GM18868 (cell line): ENCODE measurements at regions not wholly inside any gene's neighbourhood (a gene's known extent, or its start where the extent isn't known, plus 50 kb on each side); places are given as distances from the start of the nearest gene placed in this dataset.
"Not testable (repeated sequence)": the region's sequence is repeated elsewhere in the genome, so short reads cannot be mapped to it uniquely, and the experiment has no call there.

ENCODE experiments used
- ATAC-seq: cut with Tn5 transposase; IDR thresholded peaks from one replicate; pipeline ENCODE4 v1.9.1; 2021; ENCODE audit warnings: mild to moderate bottlenecking, moderate library complexity; ENCODE audit not compliant: unreplicated experiment

DNA sequence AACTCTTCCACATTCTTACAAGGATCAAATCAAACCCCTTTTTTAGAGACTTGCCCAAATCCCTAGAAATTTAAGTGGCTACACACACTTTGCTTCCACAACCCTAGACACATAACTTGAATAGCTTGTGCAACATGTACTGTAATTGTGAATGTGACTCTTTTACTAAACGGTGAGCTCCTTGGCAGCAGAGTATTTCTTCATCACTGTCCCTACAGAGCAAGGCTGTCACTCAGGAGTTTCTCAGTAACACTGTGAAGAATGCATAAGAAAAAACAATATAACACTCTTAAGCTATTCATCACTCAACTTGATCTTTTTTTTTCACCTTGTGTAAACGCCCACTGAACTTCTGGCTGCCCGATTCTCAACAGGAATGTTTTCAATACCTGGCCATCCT is 53.8 kb upstream of the ADAMTS18 start:
- ATAC-seq: no peak

DNA sequence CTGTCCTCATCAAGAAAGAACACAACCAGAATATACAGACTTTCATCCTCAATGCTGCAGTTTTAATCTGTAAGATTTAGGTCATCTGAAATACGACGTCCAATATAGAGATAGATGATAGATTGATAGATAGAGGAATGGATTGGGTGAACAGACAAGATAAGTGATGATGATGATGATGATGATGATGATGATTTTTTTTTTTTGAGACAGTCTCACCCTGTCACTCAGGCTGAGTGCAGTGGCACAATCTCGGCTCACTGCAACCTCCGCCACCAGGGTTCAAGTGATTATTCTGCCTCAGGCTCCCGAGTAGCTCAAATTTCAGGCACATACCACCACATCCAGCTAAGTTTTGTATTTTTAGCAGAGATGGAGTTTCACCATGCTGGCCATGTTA is 56.3 kb upstream of the ADAMTS18 start:
- no peak for ATAC-seq

DNA sequence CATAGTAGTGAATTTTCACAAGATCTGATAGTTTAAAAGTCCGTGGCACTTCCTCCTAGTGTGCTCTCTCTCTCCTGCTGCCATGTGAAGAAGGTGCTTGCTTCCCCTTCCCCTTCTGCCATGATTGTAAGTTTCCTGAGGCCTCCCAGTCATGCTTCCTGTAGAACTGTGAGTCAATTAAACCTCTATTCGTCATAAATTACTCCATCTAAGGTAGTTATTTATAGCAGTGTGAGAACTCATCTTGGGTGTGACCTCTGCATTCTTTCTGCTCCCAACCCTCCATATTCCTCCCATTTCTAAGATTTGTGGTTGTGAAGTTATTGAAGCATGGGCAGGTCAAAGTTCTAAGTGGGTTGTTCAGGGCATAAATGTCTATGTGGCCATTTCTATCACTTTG is 62.1 kb upstream of the ADAMTS18 start:
- ATAC-seq: no peak

DNA sequence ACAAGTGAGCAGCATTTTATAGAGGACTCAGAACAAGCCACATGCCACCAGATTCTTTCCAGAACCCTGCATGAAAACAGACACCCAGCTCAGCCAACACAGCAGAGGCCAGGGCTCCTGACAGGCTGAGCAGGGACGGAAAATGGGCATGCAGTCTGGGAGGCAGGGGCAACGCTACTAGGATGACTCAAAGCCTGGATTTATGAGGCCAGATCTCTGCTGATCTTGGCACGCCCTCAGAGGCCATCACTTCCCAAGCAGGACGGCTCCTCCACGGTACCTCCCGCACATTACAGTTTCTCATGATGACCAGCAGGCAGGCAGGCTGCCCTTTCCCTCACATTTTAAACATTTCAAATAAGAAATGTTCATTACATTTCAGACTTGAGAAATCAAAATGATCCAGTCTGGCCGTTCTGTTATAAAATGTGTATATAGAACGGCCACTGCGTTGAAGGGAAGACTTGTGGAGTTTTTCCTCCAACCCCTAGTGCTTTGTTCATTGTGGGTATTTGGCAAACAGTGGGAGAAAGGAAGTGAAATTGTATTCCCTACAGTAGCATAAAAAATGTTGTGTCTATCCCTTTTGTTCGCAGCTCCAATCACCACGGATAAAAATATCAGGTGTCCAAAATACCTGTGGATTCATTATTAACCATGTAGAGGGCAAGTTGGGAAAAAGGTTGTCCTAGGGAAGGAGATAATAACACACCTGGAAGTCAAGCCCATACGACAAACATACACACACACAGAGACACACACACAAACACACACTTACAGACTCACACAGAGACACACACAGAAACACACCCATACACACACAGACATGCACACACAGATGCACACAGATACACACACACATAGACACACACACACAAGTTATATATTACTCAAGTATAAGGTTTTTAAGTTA is 64.8 kb upstream of the ADAMTS18 start:
- ATAC-seq: no peak

DNA sequence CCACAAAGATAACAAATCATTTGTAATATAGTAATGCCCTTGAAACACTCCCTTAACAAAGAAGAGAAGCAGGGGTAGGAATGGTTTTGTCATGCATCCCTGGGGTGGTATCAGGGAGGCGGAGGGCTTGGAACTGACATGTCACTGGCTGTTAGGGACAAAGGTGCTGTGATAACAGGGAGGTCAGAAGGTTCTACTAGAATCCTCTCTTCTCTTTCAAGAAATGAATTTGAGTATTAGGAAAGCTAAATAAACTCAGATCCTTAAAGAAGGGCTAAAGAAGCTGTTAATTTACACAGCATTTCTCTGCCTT is 65.4 kb upstream of the ADAMTS18 start:
- ATAC-seq: no peak

DNA sequence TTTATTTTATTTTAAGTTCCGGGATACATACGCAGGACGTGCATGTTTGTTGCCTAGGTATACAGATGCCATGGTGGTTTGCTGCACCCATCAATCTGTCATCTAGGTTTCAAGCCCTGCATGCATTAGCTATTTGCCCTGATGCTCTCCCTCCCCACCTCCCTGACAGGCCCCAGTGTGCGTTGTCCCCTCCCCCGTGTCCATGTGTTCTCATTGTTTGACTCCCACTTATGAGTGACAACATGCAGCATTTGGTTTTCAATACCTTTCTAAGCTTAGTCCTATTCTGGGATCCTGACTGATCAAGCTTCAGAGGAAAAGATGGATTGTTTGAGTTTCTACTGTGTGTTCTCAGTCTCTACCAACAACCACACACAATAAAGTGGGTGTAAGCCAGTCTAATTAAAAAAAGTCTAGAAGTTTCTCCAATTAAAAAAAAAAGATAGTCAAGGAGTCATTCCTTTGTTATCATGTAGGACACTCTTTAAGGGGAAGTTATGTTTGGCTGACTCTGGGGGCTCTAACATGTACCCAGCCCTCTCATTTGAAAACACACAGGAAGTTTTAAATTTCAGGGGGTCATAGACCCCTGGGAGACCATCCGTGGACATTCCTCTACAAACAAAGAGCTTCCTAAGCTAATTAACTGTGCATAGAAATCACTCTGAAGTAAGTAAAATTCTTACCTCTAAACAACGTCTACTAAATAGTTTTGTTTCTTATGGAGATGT is 66.3 kb upstream of the ADAMTS18 start:
- ATAC-seq: no peak

DNA sequence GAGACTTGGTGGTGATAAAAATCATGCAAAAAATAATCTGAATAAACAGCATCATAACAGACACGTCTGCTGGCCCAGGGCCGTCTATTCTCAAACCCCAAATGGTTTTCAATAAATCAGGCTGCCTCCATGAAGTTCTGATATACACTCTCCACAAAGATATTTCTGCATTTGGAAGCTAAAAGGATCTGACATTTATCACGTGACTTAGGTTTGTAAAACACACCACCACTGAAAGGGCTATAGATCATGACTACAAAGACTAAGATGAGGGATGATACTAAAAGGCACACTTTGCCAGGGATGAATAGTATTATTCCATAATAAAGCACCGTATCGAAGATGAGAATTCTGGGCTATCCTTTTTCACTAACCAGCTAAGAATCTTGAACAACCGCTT is 67.6 kb upstream of the ADAMTS18 start:
- no peak for ATAC-seq

DNA sequence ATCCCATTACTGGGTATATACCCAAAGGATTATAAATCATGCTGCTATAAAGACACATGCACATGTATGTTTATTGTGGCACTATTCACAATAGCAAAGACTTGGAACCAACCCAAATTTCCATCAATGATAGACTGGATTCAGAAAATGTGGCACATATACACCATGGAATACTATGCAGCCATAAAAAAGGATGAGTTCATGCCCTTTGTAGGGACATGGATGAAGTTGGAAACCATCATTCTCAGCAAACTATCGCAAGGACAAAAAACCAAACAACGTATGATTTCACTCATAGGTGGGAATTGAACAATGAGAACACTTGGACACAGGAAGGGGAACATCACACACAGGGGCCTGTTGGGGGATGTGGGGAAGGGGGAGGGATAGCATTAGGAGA is 71.7 kb upstream of the ADAMTS18 start:
- not testable (repeated sequence) for ATAC-seq

DNA sequence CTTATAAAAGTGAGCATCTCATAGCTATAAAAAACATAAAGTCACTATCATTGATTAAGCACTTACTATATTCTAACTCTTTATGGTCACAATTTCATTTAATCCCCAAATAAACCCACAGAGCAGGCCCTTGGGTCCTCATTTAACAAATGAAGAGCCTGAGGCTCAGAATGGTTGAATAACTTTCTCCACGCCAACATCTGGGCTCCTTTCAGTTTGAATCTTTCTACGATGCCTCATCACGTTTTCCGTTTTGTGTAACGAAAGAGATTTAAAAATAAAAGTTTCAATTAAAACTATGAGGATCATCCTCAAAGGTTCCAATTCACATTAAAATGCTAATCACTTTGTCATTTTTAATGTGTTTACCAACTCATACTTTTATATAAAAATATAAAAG is 74.2 kb upstream of the ADAMTS18 start:
- ATAC-seq: no peak

DNA sequence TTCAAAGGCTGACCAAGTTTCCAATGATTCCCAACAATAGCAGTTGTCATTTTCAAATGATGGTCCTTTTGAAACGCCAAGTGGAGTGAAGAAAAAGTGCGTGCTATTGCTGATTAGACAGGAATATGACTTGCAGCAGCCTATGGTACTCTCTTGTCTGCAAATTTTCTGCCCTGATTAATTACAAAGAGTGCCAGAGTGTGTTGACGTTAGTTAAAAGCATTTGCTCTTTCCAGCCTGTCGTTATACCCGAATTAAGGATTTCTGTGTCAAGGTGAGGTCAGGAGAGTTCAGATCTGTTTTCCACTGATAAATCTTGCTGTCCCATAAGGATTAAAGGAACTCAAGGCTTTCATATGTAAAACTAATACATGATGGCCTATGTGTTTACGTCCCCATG is 75.0 kb upstream of the ADAMTS18 start:
- no peak for ATAC-seq

DNA sequence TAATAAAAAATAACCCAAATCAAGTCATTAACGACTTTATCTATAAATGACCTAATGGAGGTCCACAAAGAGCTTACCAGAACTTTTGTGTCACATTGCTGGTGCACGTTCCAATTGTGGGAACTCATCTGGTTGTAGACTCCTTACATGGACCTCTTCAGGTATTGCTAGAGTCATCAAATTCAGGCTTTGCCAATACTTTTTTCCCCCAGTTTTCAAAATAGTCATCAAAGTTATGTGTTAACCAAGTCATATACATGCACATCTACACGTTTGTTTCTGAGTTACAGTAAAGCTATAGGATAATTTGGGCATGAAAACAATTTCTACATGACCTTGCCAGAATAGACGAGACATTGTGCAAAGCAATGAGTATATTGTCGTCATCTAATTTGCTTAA is 76.2 kb upstream of the ADAMTS18 start:
- ATAC-seq: no peak

DNA sequence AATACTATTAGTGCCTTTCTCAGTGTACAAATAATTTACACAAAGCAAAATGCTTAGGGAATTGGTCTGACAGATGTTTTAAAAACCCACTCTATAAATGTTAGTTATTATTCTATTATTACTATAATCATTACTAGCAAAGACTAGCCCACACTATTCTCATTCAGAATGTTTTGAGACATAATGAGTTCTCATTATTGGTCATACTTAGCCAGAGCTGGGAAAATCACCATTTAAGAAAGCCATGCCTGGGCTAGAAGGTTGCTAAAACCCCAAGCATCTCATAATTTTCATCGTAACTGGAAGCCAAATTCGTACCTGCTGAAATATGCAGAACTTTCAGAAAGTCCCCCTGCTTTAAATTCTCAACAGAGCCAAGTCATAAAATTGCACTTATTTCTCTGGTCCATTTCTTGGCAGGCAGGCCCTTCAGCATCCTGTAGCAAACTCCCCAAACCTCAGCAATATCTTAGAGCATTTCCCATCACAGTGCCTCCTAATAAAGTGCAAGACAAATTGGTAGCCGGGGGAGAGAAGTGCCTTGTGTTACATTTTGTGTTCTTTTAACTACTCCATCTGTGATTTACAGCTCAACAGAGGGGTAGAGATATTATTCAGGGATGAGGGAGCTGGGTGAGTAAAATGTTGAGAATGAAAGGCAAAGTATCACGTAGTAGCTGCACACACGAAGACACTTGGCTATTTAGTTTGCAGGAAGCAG is 79.8 kb upstream of the ADAMTS18 start:
- peak; percentile 73 for ATAC-seq

DNA sequence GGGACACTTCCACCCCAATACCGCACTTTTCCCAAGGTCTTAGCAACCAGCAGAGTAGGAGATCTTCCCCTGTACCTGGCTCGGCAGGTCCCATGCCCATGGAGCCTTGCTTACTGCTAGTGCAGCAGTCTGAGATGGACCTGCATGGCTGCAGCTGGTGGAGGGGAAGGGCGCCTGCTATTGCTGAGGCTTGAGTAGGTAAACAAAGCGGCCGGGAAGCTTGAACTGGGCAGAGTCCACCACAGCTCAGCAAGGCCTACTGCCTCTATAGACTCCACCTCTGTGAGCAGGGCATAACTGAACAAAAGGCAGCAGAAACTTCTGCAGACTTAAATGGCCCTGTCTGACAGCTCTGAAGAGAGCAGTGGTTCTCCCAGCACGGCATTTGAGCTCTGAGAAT is 90.4 kb upstream of the ADAMTS18 start:
- ATAC-seq: not testable (repeated sequence)

DNA sequence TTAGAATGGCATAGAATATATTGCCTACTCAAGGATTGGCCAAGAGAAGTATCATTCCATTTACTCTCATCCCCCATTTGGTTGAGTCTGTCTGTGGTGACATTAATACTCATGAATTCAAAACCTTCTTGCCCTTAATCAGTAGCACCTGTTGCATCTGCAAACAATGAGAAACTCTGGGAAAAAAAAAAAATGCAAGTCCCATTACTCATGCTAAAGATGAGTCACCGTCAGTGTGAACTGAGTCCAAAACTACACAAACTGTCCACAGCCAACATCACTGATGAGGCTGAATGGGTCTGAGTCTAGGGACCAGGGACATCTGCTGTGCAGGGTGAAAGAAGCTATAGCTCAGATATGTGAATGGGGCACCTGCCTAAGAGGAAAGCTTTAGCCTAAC is 96.9 kb upstream of the ADAMTS18 start:
- ATAC-seq: peak; percentile 42

DNA sequence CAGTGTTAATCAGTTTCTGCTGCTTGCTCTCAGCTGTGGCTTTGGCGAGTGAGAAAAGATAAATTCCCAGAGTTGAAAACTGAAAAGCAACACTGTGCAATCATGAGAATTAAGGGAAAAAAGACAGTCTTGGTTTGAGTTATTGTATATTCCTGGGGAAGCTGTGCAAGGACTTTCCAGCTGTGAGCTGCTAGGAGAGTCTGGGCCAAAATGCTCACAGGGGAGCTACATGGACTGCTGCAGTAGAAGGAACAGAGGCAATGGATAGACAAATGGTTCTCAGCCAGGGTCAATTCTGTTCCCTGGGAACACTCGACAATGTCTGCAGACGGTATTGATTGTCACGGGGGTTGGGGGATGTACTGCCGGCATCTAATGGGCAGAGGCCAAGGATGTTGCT is 102.0 kb upstream of the ADAMTS18 start:
- no peak for ATAC-seq

DNA sequence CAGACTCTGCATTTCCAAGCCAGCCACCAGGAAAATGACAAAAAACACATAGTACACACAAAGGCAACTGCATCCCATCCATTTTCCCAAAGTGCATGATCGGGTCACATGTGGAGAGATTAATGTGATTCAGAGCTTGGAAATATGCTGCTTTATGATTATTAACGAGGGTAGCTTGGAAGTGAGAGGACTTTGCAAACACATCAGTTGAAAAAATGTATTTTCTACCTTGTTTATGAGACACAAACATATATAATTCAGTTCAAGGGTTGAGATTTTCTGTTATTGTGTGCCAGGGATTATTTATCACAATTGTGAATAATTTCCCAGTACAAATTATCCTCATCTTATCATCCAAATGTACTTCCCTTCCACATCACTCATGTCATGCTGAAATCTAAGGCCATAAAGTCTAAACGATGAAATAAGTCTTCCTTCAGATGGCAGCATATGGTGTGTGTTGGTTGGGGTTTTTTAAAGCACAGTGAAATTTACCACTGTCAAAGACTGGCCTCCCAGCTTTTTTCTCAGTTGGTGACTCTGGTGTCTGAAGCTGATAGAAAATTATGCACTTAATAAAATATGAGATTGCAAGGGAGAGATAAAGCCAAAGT is 104.7 kb upstream of the ADAMTS18 start:
- no peak for ATAC-seq

DNA sequence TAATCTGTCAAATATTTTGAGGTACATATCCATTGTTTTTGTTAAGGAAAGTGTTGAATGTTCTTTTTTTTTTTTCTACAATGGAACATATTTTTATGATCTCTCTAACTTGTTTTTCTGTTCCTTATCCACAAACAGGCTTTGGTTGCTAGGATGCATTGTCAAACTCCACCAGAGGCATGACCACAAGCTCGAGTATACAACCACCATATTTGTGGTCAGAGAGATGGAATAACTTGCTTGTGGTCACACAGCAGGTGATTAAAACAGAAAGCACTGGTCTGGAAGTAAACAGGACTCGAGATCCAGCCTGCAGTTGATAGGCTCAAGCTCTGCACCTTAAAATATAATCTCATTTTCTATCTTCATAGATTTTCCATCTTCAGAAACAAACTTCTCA is 105.8 kb upstream of the ADAMTS18 start:
- no peak for ATAC-seq

DNA sequence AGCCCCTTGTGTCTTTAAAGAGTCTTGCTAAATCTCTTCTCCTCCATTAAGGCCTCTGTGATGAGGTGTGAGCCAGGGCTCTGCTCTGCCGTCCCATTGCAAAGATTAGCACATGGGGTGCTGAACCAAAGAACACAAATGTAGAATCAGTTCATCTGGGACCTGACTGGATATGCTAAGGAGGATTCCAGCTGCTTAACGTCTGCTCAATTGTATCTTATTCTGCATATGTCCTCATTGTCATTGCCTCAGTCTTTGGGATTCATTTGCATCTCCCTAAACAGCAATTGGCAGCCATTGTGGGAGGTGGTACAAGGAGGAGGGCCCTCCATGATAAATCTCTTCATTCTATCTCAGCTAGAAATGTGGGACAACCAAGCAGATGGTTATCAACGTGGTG is 106.3 kb upstream of the ADAMTS18 start:
- ATAC-seq: no peak

DNA sequence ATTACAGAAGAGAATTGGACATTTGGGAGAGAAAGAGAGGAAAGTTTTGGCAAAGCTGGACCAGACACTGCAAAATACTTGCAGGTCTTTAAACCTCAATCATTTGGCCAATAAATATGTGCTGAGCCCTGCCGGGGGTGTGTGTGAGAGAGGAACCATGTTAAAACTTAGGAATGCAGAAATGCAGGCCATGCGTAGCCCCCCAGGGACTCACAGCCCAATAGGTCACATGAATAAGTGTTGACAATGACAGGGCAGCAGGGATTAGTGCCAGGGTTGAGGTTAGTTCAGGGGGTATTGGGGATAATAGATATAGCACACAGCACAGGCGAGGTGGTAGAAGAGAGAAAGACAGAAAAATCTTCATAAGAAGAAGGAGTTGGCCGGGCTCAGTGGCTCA is 113.3 kb upstream of the ADAMTS18 start:
- no peak for ATAC-seq

DNA sequence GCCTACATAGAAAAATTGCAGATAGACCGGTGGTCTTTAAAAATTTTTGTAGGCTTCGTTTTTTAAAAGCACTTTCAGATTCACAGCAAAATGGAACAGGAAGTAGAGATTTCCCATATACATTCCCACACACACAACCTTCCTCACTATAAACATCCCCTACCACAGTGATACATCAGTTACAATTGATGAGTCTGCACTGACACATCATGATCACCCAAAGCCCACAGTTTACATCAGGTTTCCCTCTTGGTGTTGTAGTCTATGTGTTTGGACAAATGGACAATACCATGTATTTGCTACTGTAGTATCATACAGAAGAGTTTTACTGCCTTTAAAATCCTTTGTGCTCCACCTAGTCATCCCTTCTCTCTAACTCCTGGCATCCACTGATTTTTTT is 113.9 kb upstream of the ADAMTS18 start:
- ATAC-seq: no peak

DNA sequence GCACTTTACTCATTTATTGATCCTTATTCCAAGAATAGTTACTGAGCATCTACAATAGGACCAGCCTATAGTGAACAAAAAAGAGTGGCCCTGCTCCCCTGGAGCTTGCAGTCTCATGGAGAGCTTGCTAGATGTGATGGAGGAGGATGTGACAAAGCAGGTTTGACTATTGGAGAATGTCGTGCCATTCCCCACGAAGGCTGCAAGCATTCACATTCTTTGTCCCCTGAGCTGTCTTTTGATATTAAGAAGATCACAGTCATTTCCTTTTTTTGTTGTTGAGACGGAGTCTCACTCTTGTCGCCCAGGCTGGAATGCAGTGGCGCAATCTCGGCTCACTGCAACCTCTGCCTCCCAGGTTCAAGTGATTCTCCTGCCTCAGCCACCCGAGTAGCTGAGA is 115.0 kb upstream of the ADAMTS18 start:
- no peak for ATAC-seq
